Naive thymus-derived CD4-positive, alpha-beta T cell (primary cell): ENCODE measurements at regions not wholly inside any gene's neighbourhood (a gene's known extent, or its start where the extent isn't known, plus 50 kb on each side); places are given as distances from the start of the nearest gene placed in this dataset.

Experiments
- ATAC-seq: fragments of 150-1000 bp; cut with Tn5 transposase; 2 replicates; pipeline ENCODE4 v1.10.0; 2021; ENCODE audit warnings: mild to moderate bottlenecking, moderate library complexity
- CTCF ChIA-PET: fragments of 350-600 bp; sonication (Branson Sonifier 250); formaldehyde crosslinking; loops from one replicate; lab custom pipeline; 2021; ENCODE audit warnings: antibody characterized with exemption; lab: Charles Lee
- POLR2A ChIA-PET: fragments of 350-600 bp; sonication (Branson Sonifier 250); formaldehyde crosslinking; loops from one replicate; lab custom pipeline; 2021; ENCODE audit warnings: antibody characterized with exemption, inconsistent platforms; lab: Charles Lee
- DNase-seq, 9 donors: peaks; one replicate each; pipeline versions ENCODE4 v3.0.0 to v3.0.0-alpha.2; 2020 to 2022; ENCODE audit warnings: mixed read lengths in 1 of 9
- H3K27ac ChIP-seq: one replicate; pipeline ENCODE4 v1.7.0; 2013; ENCODE audit warnings: mild to moderate bottlenecking, low read depth, low read length, moderate library complexity
- H3K27me3 ChIP-seq, 2 donors: one replicate each; pipeline ENCODE4 v1.7.0; 2013; ENCODE audit warnings: low read length in 2 of 2, mild to moderate bottlenecking in 2 of 2, moderate library complexity in 2 of 2; ENCODE audit not compliant: control insufficient read depth in 2 of 2, insufficient read depth in 2 of 2
- H3K36me3 ChIP-seq, 3 experiments: 1 replicate in 2 of 3; 2 replicates in 1 of 3; pipeline ENCODE4 v1.7.0; 2013; ENCODE audit warnings: low read length in 3 of 3, mild to moderate bottlenecking in 3 of 3, moderate library complexity in 1 of 3; ENCODE audit not compliant: insufficient read depth in 3 of 3, control insufficient read depth in 2 of 3
- H3K4me1 ChIP-seq, 2 donors: one replicate each; pipeline ENCODE4 v1.7.0; 2013; ENCODE audit warnings: low read length in 2 of 2, mild to moderate bottlenecking in 2 of 2, moderate library complexity in 1 of 2; ENCODE audit not compliant: control insufficient read depth in 2 of 2, insufficient read depth in 2 of 2
- H3K4me3 ChIP-seq: 2 replicates; pipeline ENCODE4 v1.7.0; 2013; ENCODE audit warnings: mild to moderate bottlenecking, low read length
- H3K9me3 ChIP-seq, 3 experiments: 1 replicate in 2 of 3; 2 replicates in 1 of 3; pipeline ENCODE4 v1.7.0; 2013; ENCODE audit warnings: low read length in 3 of 3; ENCODE audit not compliant: control insufficient read depth in 2 of 3
- H3K27ac Mint-ChIP-seq, 9 donors: one replicate each; pipeline ENCODE4 v1.8.0; 2020 to 2022; ENCODE audit warnings: mixed read lengths in 9 of 9, mild to moderate bottlenecking in 8 of 9, moderate library complexity in 5 of 9, inconsistent platforms in 2 of 9
- H3K27me3 Mint-ChIP-seq, 5 donors: one replicate each; pipeline ENCODE4 v1.8.0; 2021 to 2022; ENCODE audit warnings: mixed read lengths in 5 of 5, mild to moderate bottlenecking in 1 of 5
- H3K36me3 Mint-ChIP-seq, 5 donors: one replicate each; pipeline ENCODE4 v1.8.0; 2020 to 2022; ENCODE audit warnings: mixed read lengths in 5 of 5, mild to moderate bottlenecking in 3 of 5, inconsistent platforms in 1 of 5
- H3K4me1 Mint-ChIP-seq, 7 donors: one replicate each; pipeline ENCODE4 v1.8.0; 2020 to 2022; ENCODE audit warnings: mixed read lengths in 7 of 7, mild to moderate bottlenecking in 3 of 7, inconsistent platforms in 1 of 7
- H3K4me3 Mint-ChIP-seq, 10 donors: one replicate each; pipeline ENCODE4 v1.8.0; 2020 to 2022; ENCODE audit warnings: mild to moderate bottlenecking in 10 of 10, mixed read lengths in 10 of 10, moderate library complexity in 6 of 10, inconsistent platforms in 2 of 10
- H3K9me3 Mint-ChIP-seq, 11 donors: one replicate each; pipeline ENCODE4 v1.8.0; 2020 to 2022; ENCODE audit warnings: mixed read lengths in 11 of 11, mild to moderate bottlenecking in 4 of 11, inconsistent platforms in 1 of 11, moderate library complexity in 1 of 11
- intact Hi-C, 2 donors: fragments of 100-400 bp; cut with micrococcal nuclease; formaldehyde crosslinking; loops; one replicate each; pipeline ENCODE4 v1.15.1; 2023

DNA sequence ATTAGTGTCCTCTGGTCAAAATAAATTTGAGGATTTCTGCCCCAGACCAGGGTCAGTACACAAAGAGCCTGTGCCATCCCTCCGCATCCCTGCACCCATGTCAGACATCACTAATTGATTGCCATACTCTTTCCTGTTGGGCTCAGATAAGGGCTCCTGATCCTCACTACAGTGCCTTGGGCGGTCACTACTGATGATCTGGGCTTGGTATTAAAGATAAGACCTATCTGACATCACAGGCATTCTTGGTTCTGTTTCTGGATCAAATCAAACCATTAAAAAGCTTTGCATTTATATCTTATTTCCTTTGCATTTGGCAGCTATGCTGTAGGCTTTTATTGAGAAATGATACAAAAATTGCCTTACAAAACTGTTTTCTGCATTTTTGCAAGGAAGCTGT, 103.5 kb upstream of the TENM4 start:
- Histone ChIP-seq H3K9me3 (no peaks in the 10 kb centered on the region), H3K27ac (no peak overlapping the region), H3K4me3 (no peak overlapping the region), H3K4me1 (no peaks in the 10 kb centered on the region), H3K36me3 (no peaks in the 10 kb centered on the region), H3K27me3 (no peaks in the 10 kb centered on the region)
- Mint-ChIP-seq H3K4me1 (no peaks in the 10 kb centered on the region), H3K27me3 (peaks cover 0 to 14% (median 0%) of the 10 kb centered on the region in 5 donors), H3K4me3 (no peak overlapping the region), H3K9me3 (peaks cover 0 to 11% (median 0%) of the 10 kb centered on the region in 11 donors), H3K36me3 (no peaks in the 10 kb centered on the region), H3K27ac (no peak overlapping the region)
- ATAC-seq, result no peak
- intact Hi-C loops, result no loop called here
- CTCF ChIA-PET, result no interaction called here
- POLR2A ChIA-PET, result no interaction called here
- no peak for DNase-seq

DNA sequence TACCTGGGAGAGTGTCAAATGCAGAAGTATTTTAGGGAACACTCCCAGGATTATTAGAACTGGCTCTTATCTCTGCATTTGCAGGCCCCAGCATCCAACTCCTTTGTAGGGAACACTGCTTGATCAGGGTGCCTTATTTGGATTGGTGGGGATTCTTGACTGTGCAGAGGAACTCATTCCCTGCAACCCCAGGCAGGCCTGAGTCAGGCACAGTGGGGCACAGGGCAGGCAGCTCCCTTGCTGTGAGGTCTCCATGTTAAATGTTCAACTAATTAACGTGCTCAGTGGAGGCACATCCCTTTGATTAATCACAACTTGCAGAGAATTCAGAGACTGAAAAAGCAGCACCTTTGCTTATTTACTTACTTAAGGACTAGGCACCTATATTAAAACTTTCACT, 102.3 kb upstream of the TENM4 start:
- Mint-ChIP-seq H3K9me3 (peaks cover 0 to 17% (median 0%) of the 10 kb centered on the region in 11 donors), H3K27ac (no peak overlapping the region)
- CTCF ChIA-PET, result no interaction called here

DNA sequence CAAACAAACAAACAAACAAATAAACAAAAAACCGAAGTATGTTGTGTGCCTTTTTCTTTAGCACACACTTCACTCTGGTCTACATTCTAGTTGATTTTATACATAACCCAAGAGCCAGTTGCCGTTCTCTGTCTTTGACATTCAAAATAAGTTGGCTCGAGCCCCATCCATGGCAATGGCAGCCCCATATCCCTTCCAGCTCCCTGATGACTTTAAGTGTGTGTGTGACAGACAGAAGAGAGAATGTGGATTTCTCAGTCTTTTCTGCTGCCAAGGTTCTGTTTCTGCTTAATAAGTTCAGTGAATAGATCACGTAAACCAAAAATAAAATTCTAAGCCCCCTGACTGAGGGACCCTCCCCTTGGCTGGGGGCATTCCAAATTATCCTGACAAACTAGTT, 100.6 kb upstream of the TENM4 start:
- no peak overlapping the region for H3K27ac ChIP-seq
- ATAC-seq, result no peak
- Mint-ChIP-seq H3K9me3 (peaks cover 0 to 16% (median 2%) of the 10 kb centered on the region in 11 donors), H3K4me3 (no peak overlapping the region), H3K4me1 (no peaks in the 10 kb centered on the region), H3K27me3 (peaks cover 0 to 10% (median 0%) of the 10 kb centered on the region in 5 donors), H3K27ac (no peak overlapping the region), H3K36me3 (no peaks in the 10 kb centered on the region)
- H3K4me3 ChIP-seq, result no peak overlapping the region
- H3K27me3 ChIP-seq, result no peaks in the 10 kb centered on the region
- ChIA-PET POLR2A (no interaction called here), CTCF (no interaction called here)
- no peaks in the 10 kb centered on the region for H3K4me1 ChIP-seq
- H3K36me3 ChIP-seq, result no peaks in the 10 kb centered on the region
- no peaks in the 10 kb centered on the region for H3K9me3 ChIP-seq
- no peak for DNase-seq
- intact Hi-C loops, result no loop called here

More for the DNA sequence above, 102.3 kb upstream of the TENM4 start:
- no peaks in the 10 kb centered on the region for H3K4me1 Mint-ChIP-seq
- POLR2A ChIA-PET, result no interaction called here
- intact Hi-C loops, result no loop called here
- H3K9me3 ChIP-seq, result no peaks in the 10 kb centered on the region
- H3K36me3 Mint-ChIP-seq, result no peaks in the 10 kb centered on the region
- no peaks in the 10 kb centered on the region for H3K27me3 ChIP-seq
- peaks cover 0 to 14% (median 0%) of the 10 kb centered on the region in 5 donors for H3K27me3 Mint-ChIP-seq
- no peak overlapping the region for H3K27ac ChIP-seq
- no peaks in the 10 kb centered on the region for H3K4me1 ChIP-seq
- no peaks in the 10 kb centered on the region for H3K36me3 ChIP-seq
- DNase-seq, result no peak
- no peak overlapping the region for H3K4me3 ChIP-seq
- ATAC-seq, result no peak
- no peak overlapping the region for H3K4me3 Mint-ChIP-seq

- ChIA-PET CTCF (no interaction called here), POLR2A (no interaction called here)
- Histone ChIP-seq H3K27me3 (no peaks in the 10 kb centered on the region), H3K4me3 (no peak overlapping the region), H3K36me3 (no peaks in the 10 kb centered on the region), H3K4me1 (no peaks in the 10 kb centered on the region), H3K9me3 (no peaks in the 10 kb centered on the region), H3K27ac (no peak overlapping the region)
- intact Hi-C loops, result no loop called here
- H3K27ac Mint-ChIP-seq, result no peak overlapping the region
- no peak for DNase-seq
- peaks cover 0 to 20% (median 4%) of the 10 kb centered on the region in 11 donors for H3K9me3 Mint-ChIP-seq
- no peak for ATAC-seq
- H3K36me3 Mint-ChIP-seq, result no peaks in the 10 kb centered on the region
- peaks cover 0 to 10% (median 0%) of the 10 kb centered on the region in 5 donors for H3K27me3 Mint-ChIP-seq
- H3K4me1 Mint-ChIP-seq, result peaks cover 0 to 2% (median 0%) of the 10 kb centered on the region in 7 donors
- no peak overlapping the region for H3K4me3 Mint-ChIP-seq
Measured at GRCh38 chr11:79538775-79539174, 97.9 kb upstream of the TENM4 start.

- ChIA-PET POLR2A (no interaction called here), CTCF (no interaction called here)
- Histone ChIP-seq H3K9me3 (no peaks in the 10 kb centered on the region), H3K4me3 (no peak overlapping the region), H3K27me3 (no peaks in the 10 kb centered on the region), H3K27ac (no peak overlapping the region), H3K36me3 (no peaks in the 10 kb centered on the region), H3K4me1 (no peaks in the 10 kb centered on the region)
- intact Hi-C loops, result no loop called here
- Mint-ChIP-seq H3K27me3 (peaks cover 0 to 5% (median 0%) of the 10 kb centered on the region in 5 donors), H3K27ac (peak overlapping the region in 1 of 9 donors; percentile 5), H3K9me3 (peaks cover 1 to 20% (median 6%) of the 10 kb centered on the region in 11 donors), H3K36me3 (no peaks in the 10 kb centered on the region), H3K4me3 (no peak overlapping the region), H3K4me1 (peaks cover 0 to 2% (median 0%) of the 10 kb centered on the region in 7 donors)
- ATAC-seq (no peak), DNase-seq (no peak)
Measured at GRCh38 chr11:79536155-79536917, 95.5 kb upstream of the TENM4 start.

GRCh38 chr11:79535606-79536005, 94.8 kb upstream of the TENM4 start:
- Histone ChIP-seq H3K4me3 (no peak overlapping the region), H3K4me1 (no peaks in the 10 kb centered on the region), H3K27me3 (no peaks in the 10 kb centered on the region), H3K27ac (no peak overlapping the region), H3K36me3 (no peaks in the 10 kb centered on the region), H3K9me3 (no peaks in the 10 kb centered on the region)
- DNase-seq (no peak), ATAC-seq (no peak)
- no peaks in the 10 kb centered on the region for H3K36me3 Mint-ChIP-seq
- H3K27ac Mint-ChIP-seq, result no peak overlapping the region
- ChIA-PET CTCF (no interaction called here), POLR2A (no interaction called here)
- H3K4me3 Mint-ChIP-seq, result no peak overlapping the region
- peaks cover 0 to 2% (median 0%) of the 10 kb centered on the region in 7 donors for H3K4me1 Mint-ChIP-seq
- peaks cover 1 to 20% (median 6%) of the 10 kb centered on the region in 11 donors for H3K9me3 Mint-ChIP-seq
- peaks cover 0 to 6% (median 3%) of the 10 kb centered on the region in 5 donors for H3K27me3 Mint-ChIP-seq
- intact Hi-C loops, result no loop called here

- intact Hi-C loops, result no loop called here
- H3K27me3 ChIP-seq, result no peaks in the 10 kb centered on the region
- H3K27ac ChIP-seq, result no peak overlapping the region
- ChIA-PET POLR2A (no interaction called here), CTCF (no interaction called here)
- H3K4me1 Mint-ChIP-seq, result no peaks in the 10 kb centered on the region
- H3K36me3 Mint-ChIP-seq, result no peaks in the 10 kb centered on the region
- H3K4me3 ChIP-seq, result no peak overlapping the region
- no peaks in the 10 kb centered on the region for H3K36me3 ChIP-seq
- H3K27ac Mint-ChIP-seq, result no peak overlapping the region
- no peaks in the 10 kb centered on the region for H3K4me1 ChIP-seq
- peaks cover 0 to 31% (median 9%) of the 10 kb centered on the region in 11 donors for H3K9me3 Mint-ChIP-seq
- DNase-seq (no peak), ATAC-seq (no peak)
- no peak overlapping the region for H3K4me3 Mint-ChIP-seq
- no peaks in the 10 kb centered on the region for H3K9me3 ChIP-seq
- peaks cover 0 to 5% (median 0%) of the 10 kb centered on the region in 5 donors for H3K27me3 Mint-ChIP-seq
Measured at GRCh38 chr11:79525257-79525656, 84.4 kb upstream of the TENM4 start.
